Chondrocyte (in vitro differentiated cells): ENCODE measurements at regions not wholly inside any gene's neighbourhood (a gene's known extent, or its start where the extent isn't known, plus 50 kb on each side); places are given as distances from the start of the nearest gene placed in this dataset.
"Not testable (repeated sequence)": the region's sequence is repeated elsewhere in the genome, so short reads cannot be mapped to it uniquely, and the experiment has no call there.

Source experiments
- DNase-seq: peaks from one replicate; pipeline ENCODE4 v3.0.0; 2021; ENCODE audit warnings: mixed read lengths, low spot score
- H3K27ac Mint-ChIP-seq: one replicate; pipeline ENCODE4 v1.8.0; 2021; ENCODE audit warnings: mild to moderate bottlenecking, moderate library complexity, mixed read lengths; ENCODE audit not compliant: unreplicated experiment
- H3K27me3 Mint-ChIP-seq: 2 replicates; pipeline ENCODE4 v1.8.0; 2021; ENCODE audit warnings: low read depth, mixed read lengths
- H3K36me3 Mint-ChIP-seq: 2 replicates; pipeline ENCODE4 v1.8.0; 2021; ENCODE audit warnings: low read depth, mixed read lengths
- H3K4me1 Mint-ChIP-seq: 2 replicates; pipeline ENCODE4 v1.8.0; 2021; ENCODE audit warnings: low read depth, mild to moderate bottlenecking, mixed read lengths
- H3K4me3 Mint-ChIP-seq: one replicate; pipeline ENCODE4 v1.8.0; 2021; ENCODE audit warnings: mild to moderate bottlenecking, moderate library complexity, mixed read lengths; ENCODE audit not compliant: unreplicated experiment
- H3K9me3 Mint-ChIP-seq: 2 replicates; pipeline ENCODE4 v1.8.0; 2021; ENCODE audit warnings: low read depth, mixed read lengths
- TF ChIP-seq, protein P1 (sequence below): fragments of 200-600 bp; sonication (generic); IDR thresholded peaks from 2 replicates; pipeline ENCODE4 v1.5.0; 2021; ENCODE audit warnings: antibody characterized with exemption, mild to moderate bottlenecking, moderate library complexity

DNA sequence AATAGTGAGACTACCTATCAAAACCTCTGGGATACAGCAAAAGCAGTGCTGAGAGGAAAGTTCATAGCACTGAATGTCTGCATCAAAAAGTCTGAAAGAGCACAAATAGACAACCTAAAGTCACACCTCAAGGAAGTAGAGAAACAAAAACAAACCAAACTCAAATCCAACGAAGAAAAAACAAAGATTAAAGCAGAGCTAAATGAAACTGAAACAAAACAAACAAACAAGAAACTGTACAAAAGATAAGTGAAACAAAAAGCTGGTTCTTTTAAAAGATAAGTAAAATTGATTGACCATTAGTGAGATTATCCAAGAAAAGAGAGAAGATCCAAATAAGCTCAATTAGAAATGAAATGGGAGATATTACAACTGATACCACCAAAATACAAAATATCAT lies 378.3 kb upstream of the NDST4 start:
- H3K9me3 Mint-ChIP-seq, result peaks cover 29% of the 10 kb centered on the region
- H3K27me3 Mint-ChIP-seq, result peaks cover 1% of the 10 kb centered on the region
- TF ChIP-seq, protein P1, sequence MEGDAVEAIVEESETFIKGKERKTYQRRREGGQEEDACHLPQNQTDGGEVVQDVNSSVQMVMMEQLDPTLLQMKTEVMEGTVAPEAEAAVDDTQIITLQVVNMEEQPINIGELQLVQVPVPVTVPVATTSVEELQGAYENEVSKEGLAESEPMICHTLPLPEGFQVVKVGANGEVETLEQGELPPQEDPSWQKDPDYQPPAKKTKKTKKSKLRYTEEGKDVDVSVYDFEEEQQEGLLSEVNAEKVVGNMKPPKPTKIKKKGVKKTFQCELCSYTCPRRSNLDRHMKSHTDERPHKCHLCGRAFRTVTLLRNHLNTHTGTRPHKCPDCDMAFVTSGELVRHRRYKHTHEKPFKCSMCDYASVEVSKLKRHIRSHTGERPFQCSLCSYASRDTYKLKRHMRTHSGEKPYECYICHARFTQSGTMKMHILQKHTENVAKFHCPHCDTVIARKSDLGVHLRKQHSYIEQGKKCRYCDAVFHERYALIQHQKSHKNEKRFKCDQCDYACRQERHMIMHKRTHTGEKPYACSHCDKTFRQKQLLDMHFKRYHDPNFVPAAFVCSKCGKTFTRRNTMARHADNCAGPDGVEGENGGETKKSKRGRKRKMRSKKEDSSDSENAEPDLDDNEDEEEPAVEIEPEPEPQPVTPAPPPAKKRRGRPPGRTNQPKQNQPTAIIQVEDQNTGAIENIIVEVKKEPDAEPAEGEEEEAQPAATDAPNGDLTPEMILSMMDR, result no peak
- peaks cover 9% of the 10 kb centered on the region for H3K36me3 Mint-ChIP-seq
- H3K4me3 Mint-ChIP-seq, result no peak overlapping the region
- H3K4me1 Mint-ChIP-seq, result no peaks in the 10 kb centered on the region
- H3K27ac Mint-ChIP-seq, result no peak overlapping the region
- DNase-seq, result no peak

DNA sequence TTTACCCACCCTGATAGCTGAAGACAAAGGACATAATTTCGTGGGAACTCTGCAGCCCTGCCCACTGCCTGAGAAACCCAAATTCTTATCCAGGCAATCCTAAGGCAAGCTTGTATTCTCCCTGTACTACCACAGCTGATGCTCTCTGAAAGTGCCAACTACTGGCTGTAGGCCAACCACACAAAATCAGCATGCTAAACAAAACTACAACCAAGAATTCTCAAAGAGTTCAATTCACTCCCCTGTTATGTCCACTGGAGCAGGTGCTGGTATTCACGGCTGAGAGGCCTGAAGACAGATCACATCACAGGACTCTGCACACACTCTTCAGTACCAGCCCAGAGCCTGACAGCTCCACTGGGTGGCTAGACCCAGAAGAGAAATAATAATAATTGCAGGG lies 375.9 kb upstream of the NDST4 start:
- Mint-ChIP-seq H3K27me3 (peaks cover 1% of the 10 kb centered on the region), H3K9me3 (peaks cover 16% of the 10 kb centered on the region), H3K36me3 (peaks cover 7% of the 10 kb centered on the region), H3K4me3 (no peak overlapping the region), H3K27ac (no peak overlapping the region), H3K4me1 (no peaks in the 10 kb centered on the region)
- DNase-seq, result no peak
- TF ChIP-seq, protein P1, result no peak

DNA sequence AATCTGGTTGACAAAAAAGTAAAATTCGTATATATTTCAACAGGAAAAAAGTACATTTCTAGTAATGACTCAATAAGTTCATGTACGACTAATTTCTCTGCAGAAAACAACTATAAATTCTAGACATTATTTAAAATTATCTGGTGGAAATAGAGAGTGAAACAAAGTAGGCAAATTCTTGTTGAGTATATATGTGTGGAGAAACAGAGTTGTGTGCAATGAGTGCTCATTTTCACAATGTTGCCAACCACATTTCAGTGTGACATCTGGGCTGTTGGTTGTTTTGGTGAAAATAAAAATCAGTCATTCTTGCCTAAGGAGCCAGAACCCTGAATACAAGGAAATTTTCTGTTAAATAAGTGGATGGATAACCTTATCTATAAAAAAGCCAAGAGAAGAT lies 372.0 kb upstream of the NDST4 start:
- TF ChIP-seq, protein P1, result no peak
- Mint-ChIP-seq H3K9me3 (peaks cover 9% of the 10 kb centered on the region), H3K27me3 (peaks cover 1% of the 10 kb centered on the region), H3K4me1 (no peaks in the 10 kb centered on the region), H3K4me3 (no peak overlapping the region), H3K27ac (no peak overlapping the region), H3K36me3 (peaks cover 6% of the 10 kb centered on the region)
- DNase-seq, result no peak

DNA sequence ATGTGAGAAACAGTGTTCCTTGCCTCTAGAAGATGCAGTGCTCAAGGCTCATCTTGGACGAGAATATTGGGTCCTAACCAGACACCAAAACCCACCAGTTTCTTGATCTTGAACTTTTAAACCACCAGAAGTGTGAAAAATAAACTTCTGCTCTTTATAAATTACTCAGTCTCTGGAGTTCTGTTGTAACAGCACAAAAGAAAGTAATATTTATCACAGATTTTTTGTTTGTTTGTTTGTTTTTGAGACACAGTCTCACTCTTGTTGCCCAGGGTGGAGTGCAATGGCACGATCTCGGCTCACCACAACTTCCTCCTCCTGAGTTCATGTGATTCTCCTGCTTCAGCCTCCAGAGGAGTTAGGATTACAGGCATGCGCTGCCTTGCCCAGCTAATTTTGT lies 371.1 kb upstream of the NDST4 start:
- Mint-ChIP-seq H3K27ac (no peak overlapping the region), H3K9me3 (peaks cover 3% of the 10 kb centered on the region), H3K4me3 (no peak overlapping the region), H3K36me3 (no peaks in the 10 kb centered on the region), H3K4me1 (no peaks in the 10 kb centered on the region), H3K27me3 (no peaks in the 10 kb centered on the region)
- no peak for DNase-seq
- TF ChIP-seq, protein P1, result no peak

DNA sequence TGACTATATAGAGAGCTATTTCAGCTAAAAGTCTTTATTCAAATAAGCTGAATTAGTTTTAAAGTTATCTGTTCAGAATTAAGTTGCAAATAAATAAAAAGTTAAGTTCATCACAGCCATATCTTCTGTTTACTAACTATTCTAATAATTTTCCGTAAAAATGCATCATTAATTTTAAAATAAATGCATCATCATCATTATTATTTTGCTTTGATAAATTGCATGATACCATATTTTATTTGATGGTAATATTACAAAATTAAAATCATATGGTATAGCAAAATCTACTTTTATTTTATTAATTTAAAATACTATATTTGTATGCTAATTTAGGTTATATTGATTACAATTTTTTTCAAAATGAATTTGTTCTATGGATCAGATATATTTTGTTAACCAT lies 357.3 kb upstream of the NDST4 start:
- TF ChIP-seq, protein P1, result no peak
- Mint-ChIP-seq H3K27me3 (no peaks in the 10 kb centered on the region), H3K36me3 (no peaks in the 10 kb centered on the region), H3K4me1 (peaks cover 11% of the 10 kb centered on the region), H3K4me3 (no peak overlapping the region), H3K9me3 (peaks cover 8% of the 10 kb centered on the region), H3K27ac (no peak overlapping the region)
- no peak for DNase-seq

DNA sequence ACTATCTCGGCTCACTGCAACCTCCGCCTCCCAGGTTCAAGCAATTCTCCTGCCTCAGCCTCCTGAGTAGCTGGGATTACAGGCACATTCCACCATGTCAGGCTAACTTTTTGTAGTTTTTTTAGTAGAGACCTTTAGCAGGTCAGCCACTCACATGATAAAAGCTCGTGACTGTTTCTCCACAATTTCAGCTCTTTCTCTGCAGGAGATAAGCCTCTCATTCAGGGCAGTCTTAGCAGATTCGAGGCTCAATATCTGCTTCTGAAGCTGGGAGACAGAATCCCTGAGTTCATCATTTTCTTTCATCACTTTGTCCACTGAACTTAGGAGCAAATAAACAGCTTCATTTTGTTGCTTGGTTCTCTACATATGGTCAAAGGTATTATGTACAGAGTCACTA lies 345.9 kb upstream of the NDST4 start:
- peaks cover 11% of the 10 kb centered on the region for H3K4me1 Mint-ChIP-seq
- not testable (repeated sequence) for H3K27me3 Mint-ChIP-seq, DNase-seq, H3K4me3 Mint-ChIP-seq, H3K36me3 Mint-ChIP-seq, H3K9me3 Mint-ChIP-seq, H3K27ac Mint-ChIP-seq
